ENCODE measurements at regions not wholly inside any gene's neighbourhood (a gene's known extent, or its start where the extent isn't known, plus 50 kb on each side); places are given as distances from the start of the nearest gene placed in this dataset.

DNA sequence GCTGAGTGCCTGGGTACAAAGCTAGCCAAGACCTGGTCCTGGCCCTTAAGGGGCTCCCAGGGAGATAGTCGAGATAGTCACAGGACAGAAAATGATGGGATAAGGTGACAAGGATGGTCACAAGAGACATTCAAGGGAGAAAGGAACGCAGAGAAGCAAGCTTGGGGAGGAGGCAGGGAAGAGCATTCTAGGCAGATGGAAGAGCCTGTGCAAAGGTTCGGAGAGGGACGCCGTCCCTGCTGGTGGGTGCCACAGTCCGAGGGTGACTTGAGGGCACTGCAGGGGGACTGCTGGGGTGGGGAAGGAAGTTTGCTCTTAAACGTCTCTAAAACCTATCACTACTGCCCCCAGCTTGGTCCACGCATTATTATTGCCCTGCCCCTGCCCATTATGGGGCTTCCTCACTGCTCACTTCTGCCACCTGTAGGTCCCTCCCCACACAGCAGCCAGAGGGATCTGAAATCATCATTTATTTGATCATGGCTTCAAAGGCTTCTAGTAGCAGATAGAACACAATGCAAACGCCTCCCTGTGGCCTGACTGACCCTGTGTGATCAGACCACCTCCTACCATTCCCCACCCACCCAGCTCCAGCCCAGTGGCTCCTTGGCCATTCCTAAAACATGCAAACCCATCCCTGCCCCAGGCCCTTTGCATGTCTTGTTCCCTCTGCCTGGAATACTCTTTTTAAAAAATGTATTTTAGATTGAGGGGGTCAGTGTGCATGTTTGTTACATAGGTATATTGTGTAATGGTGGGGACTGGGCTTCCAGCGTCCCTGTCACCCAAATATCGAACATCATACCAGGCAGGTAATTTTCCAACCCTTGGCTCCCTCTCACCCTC lies 60.3 kb downstream of the RMI2 start:
- no peaks in the 10 kb centered on the region for H3K4me1 ChIP-seq (ENCODE audit: insufficient read depth, low read length)
- no peaks in the 10 kb centered on the region for H3K9me3 ChIP-seq (ENCODE audit: control insufficient read depth in 1 of 2, low read length in 2 of 2)
- H3K27me3 ChIP-seq (ENCODE audit: insufficient read depth, low read length), result no peaks in the 10 kb centered on the region
- POLR2A ChIA-PET (ENCODE audit: partially characterized antibody), result no interaction called here
- Mint-ChIP-seq H3K36me3 (peaks cover 0 to 2% of the 10 kb centered on the region in 2 donors), H3K27ac (peak overlapping the region in 1 of 7 donors; percentile 77), H3K9me3 (no peaks in the 10 kb centered on the region), H3K4me1 (peaks cover 0 to 6% (median 4%) of the 10 kb centered on the region in 4 donors), H3K27me3 (no peaks in the 10 kb centered on the region), H3K4me3 (no peak overlapping the region)
- H3K27ac ChIP-seq (ENCODE audit: low read depth, low read length), result no peak overlapping the region
- CTCF ChIA-PET (ENCODE audit: partially characterized antibody), result interaction anchor here (0.6 to 5.4 kb wide), 13 partner anchors 10 to 663 kb away, joined by 3 to 59 read pairs (median 12); no protein-coding TSS in a partner anchor
- intact Hi-C loops (cut with micrococcal nuclease), result loop anchor here (2.0 kb wide), 1 partner anchor 441 kb away; no protein-coding TSS in a partner anchor
- peak in 4 of 5 donors; percentile 19 to 45 (median 26) for DNase-seq
- H3K36me3 ChIP-seq (ENCODE audit: insufficient read depth, low read length), result no peaks in the 10 kb centered on the region
- H3K4me3 ChIP-seq (ENCODE audit: low read length in 2 of 2), result no peak overlapping the region

DNA sequence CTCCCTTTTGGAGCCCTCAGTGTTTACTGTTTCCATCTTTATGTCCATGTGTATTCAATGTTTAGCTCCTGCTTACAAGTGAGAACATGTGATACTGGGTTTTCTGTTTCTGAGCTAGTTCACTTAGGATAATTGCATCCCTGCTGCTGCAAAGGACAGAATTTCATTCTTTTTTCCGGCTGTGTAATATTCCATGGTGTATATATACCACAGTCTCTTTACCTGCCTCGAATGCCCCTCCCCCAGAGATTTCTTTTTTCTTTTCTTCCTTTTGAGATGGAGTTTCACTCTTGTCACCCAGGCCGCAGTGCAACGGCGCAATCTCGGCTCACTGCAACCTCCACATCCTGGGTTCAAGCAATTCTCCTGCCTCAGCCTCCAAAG lies 60.9 kb downstream of the RMI2 start:
- Histone ChIP-seq H3K27ac (ENCODE audit: low read depth, low read length) (no peak overlapping the region), H3K36me3 (ENCODE audit: insufficient read depth, low read length) (no peaks in the 10 kb centered on the region), H3K9me3 (ENCODE audit: control insufficient read depth in 1 of 2, low read length in 2 of 2) (no peaks in the 10 kb centered on the region), H3K27me3 (ENCODE audit: insufficient read depth, low read length) (no peaks in the 10 kb centered on the region), H3K4me3 (ENCODE audit: low read length in 2 of 2) (no peak overlapping the region), H3K4me1 (ENCODE audit: insufficient read depth, low read length) (no peaks in the 10 kb centered on the region)
- DNase-seq, result no peak
- H3K9me3 Mint-ChIP-seq, result no peaks in the 10 kb centered on the region
- H3K27ac Mint-ChIP-seq, result no peak overlapping the region
- H3K36me3 Mint-ChIP-seq, result peaks cover 0 to 2% of the 10 kb centered on the region in 2 donors
- H3K27me3 Mint-ChIP-seq, result no peaks in the 10 kb centered on the region
- ChIA-PET CTCF (ENCODE audit: partially characterized antibody) (interaction anchor here (0.6 to 5.4 kb wide), 21 partner anchors 8 to 689 kb away, joined by 3 to 59 read pairs (median 5); no protein-coding TSS in a partner anchor), POLR2A (ENCODE audit: partially characterized antibody) (no interaction called here)
- peaks cover 0 to 6% (median 4%) of the 10 kb centered on the region in 4 donors for H3K4me1 Mint-ChIP-seq
- intact Hi-C loops (cut with micrococcal nuclease), result no loop called here
- H3K4me3 Mint-ChIP-seq, result no peak overlapping the region

GRCh38 chr16:11407047-11407982 lies 62.1 kb downstream of the RMI2 start:
- no peaks in the 10 kb centered on the region for H3K9me3 Mint-ChIP-seq
- CTCF ChIA-PET (ENCODE audit: partially characterized antibody), result interaction anchor here (0.6 to 5.4 kb wide), 37 partner anchors 9 to 688 kb away, joined by 3 to 59 read pairs (median 4); partner anchors contain the start of gene ZC3H7A
- Histone ChIP-seq H3K27ac (ENCODE audit: low read depth, low read length) (no peak overlapping the region), H3K4me3 (ENCODE audit: low read length in 2 of 2) (no peak overlapping the region), H3K27me3 (ENCODE audit: insufficient read depth, low read length) (no peaks in the 10 kb centered on the region), H3K9me3 (ENCODE audit: control insufficient read depth in 1 of 2, low read length in 2 of 2) (no peaks in the 10 kb centered on the region), H3K4me1 (ENCODE audit: insufficient read depth, low read length) (no peaks in the 10 kb centered on the region), H3K36me3 (ENCODE audit: insufficient read depth, low read length) (no peaks in the 10 kb centered on the region)
- H3K27me3 Mint-ChIP-seq, result no peaks in the 10 kb centered on the region
- H3K4me3 Mint-ChIP-seq, result peak overlapping the region in 1 of 8 donors; percentile 48
- DNase-seq, result peak; percentile 61 to 75 (median 67)
- intact Hi-C loops (cut with micrococcal nuclease), result loop anchor here (1.0 kb wide), 3 partner anchors 125 to 406 kb away; no protein-coding TSS in a partner anchor
- peaks cover 0 to 6% (median 4%) of the 10 kb centered on the region in 4 donors for H3K4me1 Mint-ChIP-seq
- H3K27ac Mint-ChIP-seq, result peak overlapping the region in 2 of 7 donors; percentile 80 to 84
- POLR2A ChIA-PET (ENCODE audit: partially characterized antibody), result interaction anchor here (0.6 to 1.4 kb wide), 2 partner anchors 139 to 307 kb away, joined by 3 to 5 read pairs; no protein-coding TSS in a partner anchor
- peaks cover 0 to 2% of the 10 kb centered on the region in 2 donors for H3K36me3 Mint-ChIP-seq

DNA sequence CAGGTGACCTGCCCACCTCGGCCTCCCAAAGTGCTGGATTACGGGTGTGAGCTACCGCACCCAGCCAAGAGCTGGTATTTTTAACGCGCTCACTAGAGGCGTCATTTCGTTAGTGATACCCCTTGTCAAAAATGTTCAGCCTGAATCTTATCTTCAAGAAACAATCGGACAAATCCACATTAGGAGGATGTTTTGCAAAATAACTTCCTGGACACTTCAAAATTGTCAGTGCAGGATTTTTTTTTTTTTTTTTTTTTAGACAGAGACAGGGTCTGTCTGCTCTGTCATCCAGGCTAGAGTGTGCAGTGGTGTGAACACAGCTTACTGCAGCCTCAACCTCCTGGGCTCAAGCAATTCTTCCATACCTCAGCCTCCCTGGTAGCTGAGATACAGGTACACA lies 63.0 kb downstream of the RMI2 start:
- no peak for DNase-seq
- POLR2A ChIA-PET (ENCODE audit: partially characterized antibody), result interaction anchor here (0.6 to 1.4 kb wide), 2 partner anchors 138 to 306 kb away, joined by 3 to 5 read pairs; no protein-coding TSS in a partner anchor
- no peaks in the 10 kb centered on the region for H3K9me3 Mint-ChIP-seq
- peaks cover 0 to 2% of the 10 kb centered on the region in 2 donors for H3K36me3 Mint-ChIP-seq
- H3K27me3 ChIP-seq (ENCODE audit: insufficient read depth, low read length), result no peaks in the 10 kb centered on the region
- H3K4me3 Mint-ChIP-seq, result no peak overlapping the region
- H3K4me1 ChIP-seq (ENCODE audit: insufficient read depth, low read length), result no peaks in the 10 kb centered on the region
- no peaks in the 10 kb centered on the region for H3K36me3 ChIP-seq (ENCODE audit: insufficient read depth, low read length)
- no peak overlapping the region for H3K27ac ChIP-seq (ENCODE audit: low read depth, low read length)
- intact Hi-C loops (cut with micrococcal nuclease), result no loop called here
- peak overlapping the region in 1 of 7 donors; percentile 46 for H3K27ac Mint-ChIP-seq
- CTCF ChIA-PET (ENCODE audit: partially characterized antibody), result interaction anchor here (0.6 to 5.4 kb wide), 26 partner anchors 9 to 660 kb away, joined by 3 to 59 read pairs (median 5); partner anchors contain the start of gene ZC3H7A
- no peaks in the 10 kb centered on the region for H3K9me3 ChIP-seq (ENCODE audit: control insufficient read depth in 1 of 2, low read length in 2 of 2)
- no peaks in the 10 kb centered on the region for H3K27me3 Mint-ChIP-seq
- no peak overlapping the region for H3K4me3 ChIP-seq (ENCODE audit: low read length in 2 of 2)
- H3K4me1 Mint-ChIP-seq, result peaks cover 0 to 6% (median 4%) of the 10 kb centered on the region in 4 donors

DNA sequence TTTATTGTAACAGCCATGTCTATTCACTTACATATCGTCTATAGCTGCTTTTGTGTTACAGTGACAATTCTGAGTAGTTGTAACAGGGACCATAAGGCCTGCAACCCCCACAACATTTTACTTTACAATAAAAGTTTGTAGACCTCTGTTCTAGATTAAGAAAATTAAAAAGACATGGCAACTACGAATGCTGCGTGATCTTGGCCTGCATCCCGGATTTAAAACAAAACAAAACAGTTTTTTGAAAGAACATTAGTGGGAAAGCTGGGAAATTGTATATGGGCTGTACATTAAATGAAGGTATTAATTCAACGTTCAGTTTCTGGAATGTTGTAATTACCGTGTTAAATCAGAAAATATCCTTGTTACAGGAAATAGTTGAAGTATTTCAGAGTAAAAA lies 64.1 kb downstream of the RMI2 start:
- Mint-ChIP-seq H3K4me3 (no peak overlapping the region), H3K27ac (no peak overlapping the region), H3K27me3 (no peaks in the 10 kb centered on the region), H3K36me3 (peaks cover 0 to 2% of the 10 kb centered on the region in 2 donors), H3K4me1 (peaks cover 0 to 6% (median 4%) of the 10 kb centered on the region in 4 donors), H3K9me3 (no peaks in the 10 kb centered on the region)
- CTCF ChIA-PET (ENCODE audit: partially characterized antibody), result interaction anchor here (0.6 to 5.4 kb wide), 4 partner anchors 13 to 659 kb away, joined by 3 to 59 read pairs (median 6); no protein-coding TSS in a partner anchor
- POLR2A ChIA-PET (ENCODE audit: partially characterized antibody), result no interaction called here
- Histone ChIP-seq H3K4me3 (ENCODE audit: low read length in 2 of 2) (no peak overlapping the region), H3K36me3 (ENCODE audit: insufficient read depth, low read length) (no peaks in the 10 kb centered on the region), H3K27me3 (ENCODE audit: insufficient read depth, low read length) (no peaks in the 10 kb centered on the region), H3K9me3 (ENCODE audit: control insufficient read depth in 1 of 2, low read length in 2 of 2) (no peaks in the 10 kb centered on the region), H3K27ac (ENCODE audit: low read depth, low read length) (no peak overlapping the region), H3K4me1 (ENCODE audit: insufficient read depth, low read length) (no peaks in the 10 kb centered on the region)
- DNase-seq, result no peak
- intact Hi-C loops (cut with micrococcal nuclease), result no loop called here

DNA sequence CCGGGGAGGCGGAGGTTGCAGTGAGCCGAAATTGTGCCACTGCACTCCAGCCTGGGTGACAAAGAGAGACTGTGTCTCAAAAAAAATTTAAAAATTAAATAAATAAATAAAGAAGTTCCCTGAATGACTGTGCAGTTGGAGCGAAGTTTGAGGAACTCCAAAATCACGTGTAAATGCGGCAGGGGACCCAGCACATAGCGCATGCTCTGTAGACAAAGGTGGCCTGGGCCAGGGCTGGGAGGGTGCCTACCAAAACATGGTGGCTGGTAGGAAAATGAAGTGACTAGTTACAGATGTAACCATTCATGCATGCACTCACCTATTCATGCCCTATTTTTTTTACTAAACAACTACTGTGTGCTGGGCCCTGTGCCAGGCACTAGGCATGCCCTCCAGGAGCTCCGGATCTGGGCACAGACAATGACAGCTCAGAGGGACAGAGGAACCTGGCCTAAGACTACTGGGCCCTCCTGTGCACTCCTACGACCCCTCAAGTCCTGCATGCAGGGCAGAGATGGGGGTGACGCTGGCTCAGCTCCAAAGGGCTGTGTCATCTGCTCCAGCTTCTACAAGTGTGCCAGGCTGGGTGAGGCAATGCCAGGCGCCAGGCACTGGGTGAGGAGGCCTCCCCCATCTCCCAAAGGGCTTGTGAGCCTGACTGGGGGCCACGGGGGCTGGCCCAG lies 65.3 kb downstream of the RMI2 start:
- Histone ChIP-seq H3K36me3 (ENCODE audit: insufficient read depth, low read length) (no peaks in the 10 kb centered on the region), H3K4me1 (ENCODE audit: insufficient read depth, low read length) (no peaks in the 10 kb centered on the region), H3K27ac (ENCODE audit: low read depth, low read length) (no peak overlapping the region), H3K27me3 (ENCODE audit: insufficient read depth, low read length) (no peaks in the 10 kb centered on the region), H3K4me3 (ENCODE audit: low read length in 2 of 2) (no peak overlapping the region), H3K9me3 (ENCODE audit: control insufficient read depth in 1 of 2, low read length in 2 of 2) (no peaks in the 10 kb centered on the region)
- no peaks in the 10 kb centered on the region for H3K9me3 Mint-ChIP-seq
- no peaks in the 10 kb centered on the region for H3K27me3 Mint-ChIP-seq
- H3K27ac Mint-ChIP-seq, result no peak overlapping the region
- peaks cover 2% of the 10 kb centered on the region in 2 donors for H3K36me3 Mint-ChIP-seq
- peaks cover 0 to 6% (median 4%) of the 10 kb centered on the region in 4 donors for H3K4me1 Mint-ChIP-seq
- no peak overlapping the region for H3K4me3 Mint-ChIP-seq
- ChIA-PET CTCF (ENCODE audit: partially characterized antibody) (interaction anchor here (1.0 to 5.4 kb wide), 4 partner anchors 14 to 657 kb away, joined by 3 to 59 read pairs (median 6); no protein-coding TSS in a partner anchor), POLR2A (ENCODE audit: partially characterized antibody) (no interaction called here)
- no peak for DNase-seq
- intact Hi-C loops (cut with micrococcal nuclease), result no loop called here

All from CD4-positive, alpha-beta memory T cell (primary cell).